ENCODE measurements at regions not wholly inside any gene's neighbourhood (a gene's known extent, or its start where the extent isn't known, plus 50 kb on each side); places are given as distances from the start of the nearest gene placed in this dataset.

DNA sequence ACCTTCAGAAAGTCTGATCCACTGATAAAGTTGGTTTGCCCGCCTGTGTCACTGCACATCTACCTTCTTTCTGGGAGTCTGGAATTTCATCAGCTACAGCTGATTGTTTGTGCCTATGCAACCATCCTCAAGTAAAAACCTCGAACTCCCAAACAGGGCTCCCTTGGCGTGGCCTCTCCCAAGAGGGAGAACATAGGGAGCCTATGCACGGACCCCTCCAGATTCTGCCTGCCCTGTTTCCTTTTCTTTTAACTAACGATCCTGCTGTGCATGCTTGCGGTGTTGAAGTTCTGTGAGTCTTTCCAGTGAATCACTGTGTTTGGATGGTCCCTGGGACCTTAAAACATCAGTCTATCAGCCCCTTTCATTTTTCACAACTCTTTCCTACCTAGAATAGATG, 226.9 kb upstream of the SEMA3D start:
- no peak for TF ChIP-seq CTCF (IDR thresholded peaks at IDR 0.05)
- TF ChIP-seq POLR2A (IDR thresholded peaks at IDR 0.05) = no peak

Measured in lower leg skin (tissue), 3 donors.